ENCODE measurements at regions not wholly inside any gene's neighbourhood (a gene's known extent, or its start where the extent isn't known, plus 50 kb on each side); places are given as distances from the start of the nearest gene placed in this dataset.

DNA sequence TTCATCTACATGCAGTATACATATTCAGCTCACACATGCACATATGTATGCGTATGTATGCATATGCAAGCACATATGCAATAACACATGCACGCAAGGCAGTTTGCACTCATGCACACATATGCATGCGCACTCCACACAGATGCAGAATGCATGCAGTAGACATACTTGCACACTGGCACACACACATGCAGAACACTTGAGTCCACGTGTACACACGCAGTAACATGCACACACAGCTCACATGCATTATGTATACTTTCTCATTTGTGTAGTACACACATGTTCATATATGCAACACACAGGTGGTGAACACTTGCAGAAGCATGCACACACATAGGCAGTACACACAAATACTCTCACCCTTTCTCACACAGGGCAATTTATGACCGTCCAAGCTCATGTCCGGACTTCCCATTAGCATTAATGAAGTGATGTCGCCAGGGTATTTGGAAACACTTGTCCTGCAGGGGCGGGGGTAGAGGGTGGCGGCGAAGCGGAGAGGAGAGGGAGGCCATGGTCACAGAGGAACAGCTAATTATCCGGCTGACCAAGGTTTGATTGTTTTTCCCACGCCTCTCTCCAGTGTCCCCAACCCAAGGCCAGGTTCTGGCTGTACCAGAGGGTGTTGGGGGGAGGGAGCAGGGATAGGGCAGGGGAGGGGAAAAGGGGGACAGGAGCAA is 91.3 kb downstream of the VEGFA start:
- TF ChIP-seq, protein P1, sequence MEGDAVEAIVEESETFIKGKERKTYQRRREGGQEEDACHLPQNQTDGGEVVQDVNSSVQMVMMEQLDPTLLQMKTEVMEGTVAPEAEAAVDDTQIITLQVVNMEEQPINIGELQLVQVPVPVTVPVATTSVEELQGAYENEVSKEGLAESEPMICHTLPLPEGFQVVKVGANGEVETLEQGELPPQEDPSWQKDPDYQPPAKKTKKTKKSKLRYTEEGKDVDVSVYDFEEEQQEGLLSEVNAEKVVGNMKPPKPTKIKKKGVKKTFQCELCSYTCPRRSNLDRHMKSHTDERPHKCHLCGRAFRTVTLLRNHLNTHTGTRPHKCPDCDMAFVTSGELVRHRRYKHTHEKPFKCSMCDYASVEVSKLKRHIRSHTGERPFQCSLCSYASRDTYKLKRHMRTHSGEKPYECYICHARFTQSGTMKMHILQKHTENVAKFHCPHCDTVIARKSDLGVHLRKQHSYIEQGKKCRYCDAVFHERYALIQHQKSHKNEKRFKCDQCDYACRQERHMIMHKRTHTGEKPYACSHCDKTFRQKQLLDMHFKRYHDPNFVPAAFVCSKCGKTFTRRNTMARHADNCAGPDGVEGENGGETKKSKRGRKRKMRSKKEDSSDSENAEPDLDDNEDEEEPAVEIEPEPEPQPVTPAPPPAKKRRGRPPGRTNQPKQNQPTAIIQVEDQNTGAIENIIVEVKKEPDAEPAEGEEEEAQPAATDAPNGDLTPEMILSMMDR (IDR thresholded peaks at IDR 0.05): no peak
- no peak for TF ChIP-seq POLR2A (IDR thresholded peaks at IDR 0.05)

Data from esophagus squamous epithelium (tissue), 4 donors.